SHP77 (cell line): ENCODE measurements at regions not wholly inside any gene's neighbourhood (a gene's known extent, or its start where the extent isn't known, plus 50 kb on each side); places are given as distances from the start of the nearest gene placed in this dataset.
"Not testable (repeated sequence)": the region's sequence is repeated elsewhere in the genome, so short reads cannot be mapped to it uniquely, and the experiment has no call there.

ENCODE experiments used
- DNase-seq, 2 experiments: peaks; one replicate each; lab custom pipeline; 2025; lab: John Stamatoyannopoulos, UW

GRCh38 chr12:24361877-24362580 is 412.6 kb upstream of the SOX5 start:
- no peak for DNase-seq

GRCh38 chr12:24360907-24361306 is 411.4 kb upstream of the SOX5 start:
- no peak for DNase-seq

GRCh38 chr12:24360461-24360860 is 411.0 kb upstream of the SOX5 start:
- DNase-seq, result no peak

- no peak for DNase-seq
Observed at GRCh38 chr12:24360057-24360456, 410.6 kb upstream of the SOX5 start.

DNA sequence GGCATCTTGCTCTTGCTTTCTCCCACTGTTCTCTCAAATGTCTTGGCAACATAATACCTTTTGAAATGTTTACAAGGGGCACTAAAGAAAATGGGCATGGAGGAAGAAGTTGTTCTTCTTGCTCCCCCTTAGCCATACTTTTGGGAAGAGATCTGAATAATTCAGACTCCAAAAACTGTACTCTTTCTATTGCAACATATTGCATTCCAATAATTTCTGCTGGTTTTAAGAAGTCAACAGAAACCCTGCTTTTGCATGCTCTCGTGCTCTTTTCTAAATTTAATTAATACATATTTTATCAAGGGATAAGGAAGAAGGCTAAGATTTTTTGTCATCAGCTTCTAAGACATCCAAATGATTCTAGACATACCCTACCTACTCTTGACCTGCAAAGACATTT is 409.9 kb upstream of the SOX5 start:
- DNase-seq, result no peak

GRCh38 chr12:24356240-24356804 is 406.9 kb upstream of the SOX5 start:
- DNase-seq, result no peak

GRCh38 chr12:24352363-24352762 is 402.9 kb upstream of the SOX5 start:
- no peak for DNase-seq

GRCh38 chr12:24349051-24349799 is 399.8 kb upstream of the SOX5 start:
- no peak for DNase-seq

- not testable (repeated sequence) for DNase-seq
Observed at GRCh38 chr12:24348180-24348579, 398.7 kb upstream of the SOX5 start.

- no peak for DNase-seq
Observed at GRCh38 chr12:24328261-24328660, 378.8 kb upstream of the SOX5 start.

DNA sequence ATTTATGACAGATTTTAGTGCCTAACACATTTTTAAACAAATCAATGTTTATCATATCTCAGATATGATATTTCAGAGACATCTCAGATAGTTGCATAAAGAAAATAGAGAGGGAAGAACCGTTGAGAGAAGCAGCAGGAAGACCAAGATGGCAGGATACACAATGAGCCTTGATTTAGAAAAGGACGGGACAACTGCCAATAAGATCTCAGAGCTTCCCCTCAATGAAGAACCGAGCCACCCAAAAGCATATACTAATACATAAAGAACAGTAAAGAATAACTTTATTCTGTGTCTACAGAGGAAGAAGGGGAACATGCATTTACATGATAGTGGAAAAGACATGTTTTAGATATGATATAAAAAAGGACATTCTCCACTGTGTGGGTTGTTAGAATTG is 375.9 kb upstream of the SOX5 start:
- DNase-seq, result no peak

DNA sequence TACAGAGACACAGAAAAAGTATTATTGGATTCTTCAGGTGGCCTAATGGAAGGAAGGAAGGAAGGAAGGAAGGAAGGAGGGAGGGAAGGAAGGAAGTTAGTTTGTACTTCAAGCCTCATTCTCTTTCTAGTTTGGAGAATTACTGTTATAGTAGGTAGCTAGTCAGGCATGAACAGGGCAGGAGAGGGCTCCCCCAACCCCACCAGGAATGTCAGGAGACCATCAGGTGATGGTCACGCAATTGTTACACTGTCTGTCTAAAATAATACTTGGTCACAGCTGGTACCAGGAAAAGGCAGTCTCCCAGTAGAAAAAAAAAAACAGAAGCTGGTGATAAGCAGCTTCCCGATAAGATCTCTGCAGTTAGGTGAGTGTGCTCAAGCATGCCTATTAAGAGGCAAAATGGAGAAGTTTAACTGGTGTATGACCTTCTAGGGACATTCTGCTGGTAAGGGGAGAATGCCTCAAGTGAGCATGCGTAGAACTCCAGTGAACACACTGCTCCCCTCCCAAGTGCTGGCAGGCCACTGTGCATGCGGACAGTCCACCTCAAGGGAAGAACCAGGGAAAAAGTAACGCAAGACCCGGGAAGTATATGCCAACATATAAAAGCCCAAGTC is 358.4 kb upstream of the SOX5 start:
- DNase-seq, result no peak

GRCh38 chr12:24307153-24307552 is 357.7 kb upstream of the SOX5 start:
- DNase-seq, result no peak

DNA sequence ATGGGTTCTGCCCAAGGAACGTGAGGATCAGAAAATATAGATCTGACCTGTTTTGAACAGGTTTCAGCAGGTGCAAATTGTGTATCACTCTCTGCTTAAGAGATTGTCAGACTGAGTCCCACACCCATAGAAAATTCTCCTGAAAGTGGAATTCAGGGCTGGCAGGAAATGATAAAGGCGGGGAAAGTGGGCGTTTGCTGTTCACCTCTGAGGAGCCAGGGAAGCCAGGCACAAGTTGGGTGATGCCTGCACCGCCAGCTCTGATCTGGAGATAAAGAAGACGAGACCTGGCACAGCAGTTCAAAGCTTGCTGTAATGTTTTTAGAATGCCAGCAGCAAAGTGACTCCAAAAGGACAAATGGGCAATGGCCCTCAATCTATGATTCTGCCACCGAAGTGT is 356.5 kb upstream of the SOX5 start:
- DNase-seq, result no peak

DNA sequence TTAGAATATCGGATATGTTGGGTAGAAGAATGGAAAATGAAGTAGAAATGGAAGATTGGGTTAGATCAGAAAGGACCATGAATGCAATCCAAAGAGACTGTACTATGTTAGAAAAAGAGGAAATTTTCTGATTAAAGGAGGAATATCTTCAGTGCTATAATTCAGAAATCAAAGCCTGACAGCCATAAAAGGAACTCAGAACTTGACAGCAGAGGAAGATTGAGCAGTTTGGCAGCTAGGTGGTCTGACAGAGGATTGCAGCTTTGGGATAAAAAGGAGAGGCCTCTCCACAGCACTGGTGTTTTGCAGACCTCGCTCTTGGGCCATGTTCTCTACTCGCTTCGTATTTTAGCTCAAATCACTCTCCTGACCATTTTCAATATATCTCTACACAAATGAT is 354.8 kb upstream of the SOX5 start:
- DNase-seq, result no peak

GRCh38 chr12:24302708-24303107 is 353.2 kb upstream of the SOX5 start:
- DNase-seq, result no peak

DNA sequence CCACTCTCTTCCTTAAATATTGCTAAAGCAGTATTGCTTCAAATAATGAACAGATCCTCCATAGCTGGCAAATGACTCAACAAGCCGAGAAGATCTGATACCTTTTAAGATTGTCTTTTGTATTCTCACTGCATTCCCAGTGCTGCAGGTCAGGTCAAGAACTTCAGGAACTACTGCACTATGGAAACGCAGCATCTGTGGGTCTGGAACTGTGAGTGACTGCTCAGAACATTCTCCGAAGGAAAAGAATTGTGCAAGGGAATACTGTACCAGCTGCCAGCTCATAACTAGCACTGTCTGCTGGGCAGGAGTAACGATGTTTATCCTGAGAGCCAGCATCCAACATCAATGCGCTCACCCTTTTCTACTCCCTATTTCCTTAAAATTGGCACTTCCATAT is 348.0 kb upstream of the SOX5 start:
- DNase-seq, result no peak

- no peak for DNase-seq
Observed at GRCh38 chr12:24293549-24293948, 344.1 kb upstream of the SOX5 start.

- DNase-seq, result no peak
Observed at GRCh38 chr12:24287963-24288362, 338.5 kb upstream of the SOX5 start.

- no peak for DNase-seq
Observed at GRCh38 chr12:24285448-24285847, 336.0 kb upstream of the SOX5 start.

GRCh38 chr12:24281341-24281740 is 331.9 kb upstream of the SOX5 start:
- DNase-seq, result no peak

- DNase-seq, result no peak
Observed at GRCh38 chr12:24280056-24280842, 330.8 kb upstream of the SOX5 start.
